GM12878 (cell line): ENCODE measurements at regions not wholly inside any gene's neighbourhood (a gene's known extent, or its start where the extent isn't known, plus 50 kb on each side); places are given as distances from the start of the nearest gene placed in this dataset.

Experiments used
- ATAC-seq: fragments of 200-7000 bp; cut with Tn5 transposase; 3 replicates; pipeline ENCODE4 v1.9.1; 2020; ENCODE audit warnings: mild to moderate bottlenecking, moderate library complexity
- BruUV-seq: library from RNA; stranded (reverse); fragments of 400-500 nt; replicated peaks from 2 replicates; lab custom pipeline; 2021; lab: Mats Ljungman, UMichigan
- CTCF ChIA-PET: fragments of 300-600 bp; sonication (Branson Sonifier 250); formaldehyde crosslinking; extraction: SDS; loops from one replicate; lab custom pipeline; 2021; ENCODE audit warnings: inconsistent platforms; lab: Yijun Ruan, JAX
- POLR2A ChIA-PET: fragments of 350-600 bp; formaldehyde crosslinking; extraction: SDS; loops from one replicate; lab custom pipeline; 2021; ENCODE audit warnings: inconsistent platforms; lab: Charles Lee
- RAD21 ChIA-PET: fragments of 300-600 bp; sonication (Branson Sonifier 250); formaldehyde crosslinking; loops from one replicate; lab custom pipeline; 2023; ENCODE audit warnings: antibody characterized with exemption; ENCODE audit not compliant: unreplicated experiment; lab: Charles Lee
- SMC1A ChIA-PET: fragments of 300-600 bp; sonication (Branson Sonifier 250); formaldehyde crosslinking; loops from one replicate; lab custom pipeline; 2023; ENCODE audit not compliant: unreplicated experiment, uncharacterized antibody; lab: Charles Lee
- DNase-seq: peaks from one replicate; pipeline ENCODE4 v3.0.0-alpha.2; 2011; ENCODE audit warnings: low read depth, low spot score
- FAIRE-seq: peaks from 3 replicates; lab custom pipeline; 2011; peaks lifted over from hg19 to GRCh38; lab: Jason Lieb, UNC
- H2AFZ ChIP-seq: 2 replicates; pipeline ENCODE4 v1.6.0; 2011; ENCODE audit warnings: low read depth, low read length, control low read depth; ENCODE audit not compliant: control insufficient read depth
- H3K27ac ChIP-seq: 2 replicates; pipeline ENCODE4 v1.5.1; 2011; ENCODE audit warnings: control low read depth; ENCODE audit not compliant: control insufficient read depth, insufficient read depth
- H3K27me3 ChIP-seq, 2 experiments: replicated peaks in 1 of 2; 2 replicates each; pipeline versions ENCODE4 v1.6.0 to v1.6.1; 2011; ENCODE audit warnings: low read length in 1 of 2; ENCODE audit not compliant: control insufficient read depth in 2 of 2, insufficient read depth in 2 of 2
- H3K36me3 ChIP-seq, 2 experiments: 2 replicates each; pipeline ENCODE4 v1.5.1; 2011; ENCODE audit warnings: low read length in 1 of 2; ENCODE audit not compliant: control insufficient read depth in 2 of 2, insufficient read depth in 2 of 2
- H3K4me1 ChIP-seq: 2 replicates; pipeline ENCODE4 v1.6.1; 2011; ENCODE audit warnings: mild to moderate bottlenecking, low read length, moderate library complexity, mixed read lengths; ENCODE audit not compliant: control insufficient read depth, insufficient read depth
- H3K4me2 ChIP-seq: 2 replicates; pipeline ENCODE4 v1.6.0; 2011; ENCODE audit warnings: control low read depth; ENCODE audit not compliant: control insufficient read depth, insufficient read depth
- H3K4me3 ChIP-seq: fragments of 200-600 bp; sonication (generic); 2 replicates; pipeline ENCODE4 v1.5.1; 2016
- H3K79me2 ChIP-seq: 2 replicates; pipeline ENCODE4 v1.6.0; 2011; ENCODE audit warnings: low read length; ENCODE audit not compliant: control insufficient read depth, insufficient read depth
- H3K9ac ChIP-seq: 2 replicates; pipeline ENCODE4 v1.8.0; 2011; ENCODE audit warnings: low read length, control low read depth, mixed read lengths; ENCODE audit not compliant: control insufficient read depth, insufficient read depth
- H3K9me3 ChIP-seq: replicated peaks from 3 replicates; pipeline ENCODE4 v1.5.1; 2011; ENCODE audit warnings: mild to moderate bottlenecking, low read length; ENCODE audit not compliant: control insufficient read depth, insufficient read depth
- H4K20me1 ChIP-seq: 2 replicates; pipeline ENCODE4 v1.6.0; 2011; ENCODE audit not compliant: control insufficient read depth, insufficient read depth
- ETV6 ChIP-seq, 2 experiments: fragments of 450-650 bp in 1 of 2; IDR thresholded peaks in 1 of 2; conservative IDR thresholded peaks in 1 of 2; 2 replicates each; pipeline ENCODE4 v1.6.1; 2014; ENCODE audit warnings: antibody characterized with exemption in 1 of 2, borderline replicate concordance in 1 of 2, low read depth in 1 of 2, mild to moderate bottlenecking in 1 of 2, moderate library complexity in 1 of 2
- LARP7 ChIP-seq: fragments of 450-650 bp; IDR thresholded peaks from 2 replicates; pipeline ENCODE4 v1.6.1; 2017; ENCODE audit warnings: mild to moderate bottlenecking
- PAX5 ChIP-seq: IDR thresholded peaks from 2 replicates; pipeline ENCODE4 v1.6.1; 2011; ENCODE audit warnings: low read depth, low read length, borderline replicate concordance
- PAX8 ChIP-seq: fragments of 450-650 bp; IDR thresholded peaks from 2 replicates; pipeline ENCODE4 v1.6.1; 2017; ENCODE audit warnings: mild to moderate bottlenecking, moderate library complexity
- STAT1 ChIP-seq: fragments of 450-650 bp; conservative IDR thresholded peaks from 2 replicates; pipeline ENCODE4 v1.6.1; 2014; ENCODE audit warnings: antibody characterized with exemption, mild to moderate bottlenecking
- SUZ12 ChIP-seq: fragments of 200-600 bp; sonication (generic); IDR thresholded peaks from one replicate; pipeline ENCODE4 v1.6.1; 2018; ENCODE audit warnings: antibody characterized with exemption, mild to moderate bottlenecking; ENCODE audit not compliant: unreplicated experiment
- ZNF274 ChIP-seq: IDR thresholded peaks from one replicate; pipeline ENCODE4 v1.8.0; 2011; ENCODE audit not compliant: insufficient read length, insufficient read depth
- WGBS: methylation state at CpG from one replicate; pipeline ENCODE4 v1.1.6; 2016; ENCODE audit warnings: low lambda C conversion rate; ENCODE audit not compliant: insufficient replicate concordance, insufficient coverage; ENCODE audit errors: missing lambda C conversion rate; 5-methylcytosine and 5-hydroxymethylcytosine counted together
- in situ Hi-C: fragments of 300-500 bp; cut with MboI; formaldehyde crosslinking; loops from 9 replicates; pipeline ENCODE4 v1.14.3; 2018; ENCODE audit warnings: mixed read lengths
- intact Hi-C: fragments of 100-400 bp; cut with micrococcal nuclease; formaldehyde crosslinking; loops from one replicate; pipeline ENCODE4 v1.14.2; 2022; ENCODE audit not compliant: unreplicated experiment
- TF ChIP-seq, protein P1 (sequence below): fragments of 150-350 bp; IDR thresholded peaks from 2 replicates; pipeline ENCODE4 v1.6.1; 2016; ENCODE audit warnings: low read depth, low read length
- TF ChIP-seq, protein P2 (sequence below), 3 experiments: IDR thresholded peaks in 2 of 3; conservative IDR thresholded peaks in 1 of 3; 2 replicates each; pipeline ENCODE4 v1.5.1; 2011; ENCODE audit warnings: low read depth in 3 of 3, low read length in 3 of 3, mild to moderate bottlenecking in 3 of 3, control low read depth in 2 of 3, moderate library complexity in 2 of 3, inconsistent platforms in 1 of 3, mixed read lengths in 1 of 3; ENCODE audit not compliant: control insufficient read depth in 2 of 3, insufficient read depth in 1 of 3; ENCODE audit errors: extremely low read depth in 1 of 3

DNA sequence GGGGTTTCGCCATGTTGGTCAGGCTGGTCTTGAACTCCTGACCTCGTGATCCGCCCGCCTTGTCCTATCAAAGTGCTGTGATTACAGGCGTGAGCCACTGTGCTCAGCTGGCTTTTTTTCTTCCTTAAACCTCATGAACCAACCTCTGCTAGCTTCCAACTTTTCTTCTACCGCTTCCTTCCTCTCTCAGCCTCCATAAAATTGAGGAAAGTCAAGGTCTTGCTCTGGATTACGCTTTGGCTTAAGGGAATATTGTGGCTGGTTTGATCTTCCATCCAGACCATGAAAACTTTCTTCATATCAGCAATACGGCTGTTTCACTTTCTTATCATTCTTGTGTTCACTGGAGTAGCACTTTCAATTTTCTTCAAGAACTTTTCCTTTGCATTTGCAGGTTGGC is 57.5 kb upstream of the SDK2 start:
- CTCF ChIA-PET, result interaction anchor here (0.6 to 0.7 kb wide), 3 partner anchors 13 to 545 kb away, joined by 3 to 4 read pairs (median 3); no protein-coding TSS in a partner anchor
- no peak for FAIRE-seq
- RAD21 ChIA-PET, result no interaction called here
- no peak for ATAC-seq
- no peaks in the 10 kb centered on the region; a peak in 1 of 4 replicates for H3K27me3 ChIP-seq
- no peaks in the 10 kb centered on the region for H3K4me1 ChIP-seq
- no peak for TF ChIP-seq ZNF274
- TF ChIP-seq, protein P1, sequence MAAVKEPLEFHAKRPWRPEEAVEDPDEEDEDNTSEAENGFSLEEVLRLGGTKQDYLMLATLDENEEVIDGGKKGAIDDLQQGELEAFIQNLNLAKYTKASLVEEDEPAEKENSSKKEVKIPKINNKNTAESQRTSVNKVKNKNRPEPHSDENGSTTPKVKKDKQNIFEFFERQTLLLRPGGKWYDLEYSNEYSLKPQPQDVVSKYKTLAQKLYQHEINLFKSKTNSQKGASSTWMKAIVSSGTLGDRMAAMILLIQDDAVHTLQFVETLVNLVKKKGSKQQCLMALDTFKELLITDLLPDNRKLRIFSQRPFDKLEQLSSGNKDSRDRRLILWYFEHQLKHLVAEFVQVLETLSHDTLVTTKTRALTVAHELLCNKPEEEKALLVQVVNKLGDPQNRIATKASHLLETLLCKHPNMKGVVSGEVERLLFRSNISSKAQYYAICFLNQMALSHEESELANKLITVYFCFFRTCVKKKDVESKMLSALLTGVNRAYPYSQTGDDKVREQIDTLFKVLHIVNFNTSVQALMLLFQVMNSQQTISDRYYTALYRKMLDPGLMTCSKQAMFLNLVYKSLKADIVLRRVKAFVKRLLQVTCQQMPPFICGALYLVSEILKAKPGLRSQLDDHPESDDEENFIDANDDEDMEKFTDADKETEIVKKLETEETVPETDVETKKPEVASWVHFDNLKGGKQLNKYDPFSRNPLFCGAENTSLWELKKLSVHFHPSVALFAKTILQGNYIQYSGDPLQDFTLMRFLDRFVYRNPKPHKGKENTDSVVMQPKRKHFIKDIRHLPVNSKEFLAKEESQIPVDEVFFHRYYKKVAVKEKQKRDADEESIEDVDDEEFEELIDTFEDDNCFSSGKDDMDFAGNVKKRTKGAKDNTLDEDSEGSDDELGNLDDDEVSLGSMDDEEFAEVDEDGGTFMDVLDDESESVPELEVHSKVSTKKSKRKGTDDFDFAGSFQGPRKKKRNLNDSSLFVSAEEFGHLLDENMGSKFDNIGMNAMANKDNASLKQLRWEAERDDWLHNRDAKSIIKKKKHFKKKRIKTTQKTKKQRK, result no peak
- no peak for TF ChIP-seq STAT1
- TF ChIP-seq LARP7, result no peak
- TF ChIP-seq ETV6 (conservative IDR thresholded peaks at IDR 0.05 in 1 of 2, IDR thresholded peaks at IDR 0.05 in 1 of 2; ENCODE audit: borderline replicate concordance in 1 of 2, low read depth in 1 of 2), result no peak
- TF ChIP-seq, protein P2, sequence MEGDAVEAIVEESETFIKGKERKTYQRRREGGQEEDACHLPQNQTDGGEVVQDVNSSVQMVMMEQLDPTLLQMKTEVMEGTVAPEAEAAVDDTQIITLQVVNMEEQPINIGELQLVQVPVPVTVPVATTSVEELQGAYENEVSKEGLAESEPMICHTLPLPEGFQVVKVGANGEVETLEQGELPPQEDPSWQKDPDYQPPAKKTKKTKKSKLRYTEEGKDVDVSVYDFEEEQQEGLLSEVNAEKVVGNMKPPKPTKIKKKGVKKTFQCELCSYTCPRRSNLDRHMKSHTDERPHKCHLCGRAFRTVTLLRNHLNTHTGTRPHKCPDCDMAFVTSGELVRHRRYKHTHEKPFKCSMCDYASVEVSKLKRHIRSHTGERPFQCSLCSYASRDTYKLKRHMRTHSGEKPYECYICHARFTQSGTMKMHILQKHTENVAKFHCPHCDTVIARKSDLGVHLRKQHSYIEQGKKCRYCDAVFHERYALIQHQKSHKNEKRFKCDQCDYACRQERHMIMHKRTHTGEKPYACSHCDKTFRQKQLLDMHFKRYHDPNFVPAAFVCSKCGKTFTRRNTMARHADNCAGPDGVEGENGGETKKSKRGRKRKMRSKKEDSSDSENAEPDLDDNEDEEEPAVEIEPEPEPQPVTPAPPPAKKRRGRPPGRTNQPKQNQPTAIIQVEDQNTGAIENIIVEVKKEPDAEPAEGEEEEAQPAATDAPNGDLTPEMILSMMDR (IDR thresholded peaks at IDR 0.05 in 2 of 3, conservative IDR thresholded peaks at IDR 0.05 in 1 of 3; ENCODE audit: control insufficient read depth in 2 of 3, extremely low read depth in 1 of 3, insufficient read depth in 1 of 3, low read depth in 3 of 3, low read length in 3 of 3), result no peak
- no peak for TF ChIP-seq SUZ12
- TF ChIP-seq PAX5, result no peak
- no peak for TF ChIP-seq PAX8
- no peak overlapping the region for H3K9ac ChIP-seq
- WGBS, result 19% methylated on average over 8 of the region's 8 CpGs
- no peak overlapping the region for H2AFZ ChIP-seq
- no peaks in the 10 kb centered on the region for H4K20me1 ChIP-seq
- POLR2A ChIA-PET, result interaction anchor here (0.6 kb wide), 2 partner anchors 16 to 862 kb away, joined by 3 read pairs; no protein-coding TSS in a partner anchor
- no peaks in the 10 kb centered on the region for H3K36me3 ChIP-seq
- intact Hi-C loops, result no loop called here
- no TSS peak for BruUV-seq
- no peak overlapping the region for H3K4me2 ChIP-seq
- no peak for DNase-seq
- no peaks in the 10 kb centered on the region for H3K9me3 ChIP-seq
- in situ Hi-C loops, result no loop called here
- H3K27ac ChIP-seq, result no peak overlapping the region
- H3K79me2 ChIP-seq, result no peaks in the 10 kb centered on the region
- SMC1A ChIA-PET, result interaction anchor here (0.7 kb wide), 2 partner anchors 103 to 163 kb away, joined by 3 read pairs; no protein-coding TSS in a partner anchor
- H3K4me3 ChIP-seq, result no peak overlapping the region
